Keratinocyte (primary cell): ENCODE measurements at regions not wholly inside any gene's neighbourhood (a gene's known extent, or its start where the extent isn't known, plus 50 kb on each side); places are given as distances from the start of the nearest gene placed in this dataset.

Source experiments
- DNase-seq: peaks from one replicate; pipeline ENCODE4 v3.0.0-alpha.2; 2011; ENCODE audit warnings: low read depth, missing footprints, low spot score
- FAIRE-seq: peaks from 2 replicates; lab custom pipeline; 2011; peaks lifted over from hg19 to GRCh38; lab: Jason Lieb, UNC
- H2AFZ ChIP-seq: 2 replicates; pipeline ENCODE4 v1.6.0; 2012; ENCODE audit warnings: low read length, control low read depth, inconsistent platforms; ENCODE audit not compliant: control insufficient read depth
- H3K27ac ChIP-seq: 2 replicates; pipeline ENCODE4 v1.5.1; 2011; ENCODE audit warnings: low read length; ENCODE audit not compliant: control insufficient read depth, insufficient read depth
- H3K27me3 ChIP-seq: 3 replicates; pipeline ENCODE4 v1.6.0; 2011; ENCODE audit warnings: low read length; ENCODE audit not compliant: control insufficient read depth, insufficient read depth; ENCODE audit errors: extremely low read depth
- H3K36me3 ChIP-seq, 2 experiments: 2 replicates in 1 of 2; 3 replicates in 1 of 2; pipeline ENCODE4 v1.5.1; 2011; ENCODE audit warnings: low read length in 2 of 2, mild to moderate bottlenecking in 1 of 2; ENCODE audit not compliant: control insufficient read depth in 2 of 2, insufficient read depth in 2 of 2; ENCODE audit errors: extremely low read depth in 1 of 2
- H3K4me1 ChIP-seq: 3 replicates; pipeline ENCODE4 v1.5.1; 2011; ENCODE audit warnings: low read length; ENCODE audit not compliant: control insufficient read depth, insufficient read depth; ENCODE audit errors: extremely low read depth
- H3K4me2 ChIP-seq: 3 replicates; pipeline ENCODE4 v1.6.0; 2011; ENCODE audit warnings: low read depth, low read length; ENCODE audit not compliant: control insufficient read depth, insufficient read depth; ENCODE audit errors: extremely low read depth
- H3K4me3 ChIP-seq, 3 experiments: fragments of 200-600 bp in 1 of 3; sonication (generic) in 1 of 3; 2 replicates in 2 of 3; 3 replicates in 1 of 3; pipeline ENCODE4 v1.5.1; 2011 to 2016; ENCODE audit warnings: low read length in 3 of 3, mild to moderate bottlenecking in 3 of 3, control low read depth in 2 of 3, inconsistent platforms in 1 of 3, low read depth in 1 of 3, mixed read lengths in 1 of 3, mixed run types in 1 of 3, moderate library complexity in 1 of 3; ENCODE audit not compliant: control insufficient read depth in 2 of 3, insufficient read depth in 2 of 3; ENCODE audit errors: extremely low read depth in 1 of 3
- H3K79me2 ChIP-seq: 2 replicates; pipeline ENCODE4 v1.6.0; 2012; ENCODE audit warnings: low read length; ENCODE audit not compliant: control insufficient read depth, insufficient read depth
- H3K9ac ChIP-seq: 3 replicates; pipeline ENCODE4 v1.6.0; 2011; ENCODE audit warnings: low read length; ENCODE audit not compliant: control insufficient read depth, insufficient read depth; ENCODE audit errors: extremely low read depth
- H3K9me1 ChIP-seq: 3 replicates; pipeline ENCODE4 v1.6.0; 2011; ENCODE audit warnings: low read length; ENCODE audit not compliant: control insufficient read depth, insufficient read depth; ENCODE audit errors: extremely low read depth
- H3K9me3 ChIP-seq: 2 replicates; pipeline ENCODE4 v1.5.1; 2012; ENCODE audit warnings: low read depth, low read length; ENCODE audit not compliant: control insufficient read depth
- H4K20me1 ChIP-seq: 3 replicates; pipeline ENCODE4 v1.6.0; 2011; ENCODE audit warnings: low read length; ENCODE audit not compliant: control insufficient read depth, insufficient read depth; ENCODE audit errors: extremely low read depth
- CTCF ChIP-seq, 3 experiments: IDR thresholded peaks in 1 of 3; conservative IDR thresholded peaks in 1 of 3; optimal IDR thresholded peaks in 1 of 3; 2 replicates in 2 of 3; 3 replicates in 1 of 3; pipeline versions ENCODE3 to v1.5.1; 2011; ENCODE audit warnings: low read length in 3 of 3, mild to moderate bottlenecking in 3 of 3, moderate library complexity in 2 of 3, control low read depth in 1 of 3, inconsistent platforms in 1 of 3; ENCODE audit not compliant: insufficient read depth in 2 of 3; ENCODE audit errors: extremely low read depth in 1 of 3
- EZH2 ChIP-seq: IDR thresholded peaks from one replicate; pipeline ENCODE4 v1.6.1; 2012; ENCODE audit warnings: inconsistent platforms, mild to moderate bottlenecking, low read length, moderate library complexity
- dilution Hi-C: fragments of 300-500 bp; cut with MboI; formaldehyde crosslinking; loops from one replicate; pipeline ENCODE4 v1.7.0; 2020; ENCODE audit warnings: low sequenced_read_pairs; ENCODE audit not compliant: extremely low pct_ligation_motif_present

GRCh38 chr9:88753691-88754367 is 218.9 kb downstream of the NXNL2 start:
- Histone ChIP-seq H3K27ac (no peak overlapping the region), H3K9me3 (no peaks in the 10 kb centered on the region), H4K20me1 (no peaks in the 10 kb centered on the region), H2AFZ (no peak overlapping the region), H3K4me2 (no peak overlapping the region), H3K36me3 (no peaks in the 10 kb centered on the region), H3K79me2 (no peaks in the 10 kb centered on the region), H3K4me3 (no peak overlapping the region), H3K9me1 (no peaks in the 10 kb centered on the region), H3K9ac (no peak overlapping the region), H3K4me1 (no peaks in the 10 kb centered on the region), H3K27me3 (no peaks in the 10 kb centered on the region)
- no peak for FAIRE-seq
- TF ChIP-seq CTCF (optimal IDR thresholded peaks at IDR 0.05 in 1 of 3, IDR thresholded peaks at IDR 0.05 in 1 of 3, conservative IDR thresholded peaks at IDR 0.05 in 1 of 3; ENCODE audit: extremely low read depth in 1 of 3, insufficient read depth in 2 of 3, low read length in 3 of 3) (no peak), EZH2 (no peak)
- dilution Hi-C loops, result no loop called here
- DNase-seq, result no peak

- no peak for DNase-seq
- no peak overlapping the region for H3K4me3 ChIP-seq
- no peaks in the 10 kb centered on the region for H3K36me3 ChIP-seq
- TF ChIP-seq CTCF (optimal IDR thresholded peaks at IDR 0.05 in 1 of 3, IDR thresholded peaks at IDR 0.05 in 1 of 3, conservative IDR thresholded peaks at IDR 0.05 in 1 of 3; ENCODE audit: extremely low read depth in 1 of 3, insufficient read depth in 2 of 3, low read length in 3 of 3), result no peak
- TF ChIP-seq EZH2, result no peak
- H2AFZ ChIP-seq, result no peak overlapping the region
- H3K27ac ChIP-seq, result no peak overlapping the region
- no peaks in the 10 kb centered on the region for H3K79me2 ChIP-seq
- no peaks in the 10 kb centered on the region for H4K20me1 ChIP-seq
- dilution Hi-C loops, result no loop called here
- H3K9me3 ChIP-seq, result no peaks in the 10 kb centered on the region
- H3K4me2 ChIP-seq, result no peak overlapping the region
- no peak for FAIRE-seq
- no peaks in the 10 kb centered on the region for H3K9me1 ChIP-seq
- H3K27me3 ChIP-seq, result no peaks in the 10 kb centered on the region
- no peaks in the 10 kb centered on the region for H3K4me1 ChIP-seq
- no peak overlapping the region for H3K9ac ChIP-seq
Measured at GRCh38 chr9:88754452-88754851, 219.5 kb downstream of the NXNL2 start.
